Panc1 (cell line): ENCODE measurements at regions not wholly inside any gene's neighbourhood (a gene's known extent, or its start where the extent isn't known, plus 50 kb on each side); places are given as distances from the start of the nearest gene placed in this dataset.

Experiments
- ATAC-seq: fragments of 200-7000 bp; cut with Tn5 transposase; 2 replicates; pipeline ENCODE4 v1.9.1; 2020; ENCODE audit warnings: mild to moderate bottlenecking, moderate library complexity
- BruUV-seq: library from RNA; stranded (reverse); fragments of 400-500 nt; replicated peaks from 2 replicates; lab custom pipeline; 2021; lab: Mats Ljungman, UMichigan
- CTCF ChIA-PET: fragments of 300-600 bp; sonication (Branson Sonifier 250); formaldehyde crosslinking; loops from one replicate; lab custom pipeline; 2022; ENCODE audit warnings: antibody characterized with exemption; lab: Charles Lee
- POLR2A ChIA-PET: fragments of 300-600 bp; sonication (Branson Sonifier 250); formaldehyde crosslinking; loops from one replicate; lab custom pipeline; 2022; ENCODE audit warnings: antibody characterized with exemption; lab: Charles Lee
- DNase-seq: peaks from one replicate; pipeline ENCODE4 v3.0.0-alpha.2; 2010; ENCODE audit warnings: low read depth, low spot score
- H3K27ac ChIP-seq: 2 replicates; pipeline ENCODE4 v1.5.1; 2011; ENCODE audit warnings: mild to moderate bottlenecking, low read length, inconsistent platforms
- H3K27me3 ChIP-seq: fragments of 200-500 bp; sonication (Bioruptor generic); 2 replicates; pipeline ENCODE4 v1.6.0; 2014; ENCODE audit warnings: low read length, inconsistent platforms; ENCODE audit not compliant: control insufficient read depth, insufficient read depth
- H3K36me3 ChIP-seq: fragments of 200-500 bp; sonication (Bioruptor generic); 2 replicates; pipeline ENCODE4 v1.5.1; 2014; ENCODE audit warnings: inconsistent platforms, mild to moderate bottlenecking, low read length, moderate library complexity; ENCODE audit not compliant: control insufficient read depth, insufficient read depth
- H3K4me1 ChIP-seq: 2 replicates; pipeline ENCODE4 v1.5.1; 2011; ENCODE audit warnings: inconsistent platforms, mild to moderate bottlenecking, low read length, moderate library complexity; ENCODE audit not compliant: control insufficient read depth, insufficient read depth
- H3K4me3 ChIP-seq, 2 experiments: 2 replicates each; pipeline ENCODE4 v1.5.1; 2011 to 2012; ENCODE audit warnings: low read depth in 2 of 2, low read length in 2 of 2, mild to moderate bottlenecking in 2 of 2, inconsistent platforms in 1 of 2, moderate library complexity in 1 of 2
- H3K9me3 ChIP-seq: fragments of 200-500 bp; sonication (Bioruptor generic); 2 replicates; pipeline ENCODE4 v1.5.1; 2014; ENCODE audit warnings: low read depth, mild to moderate bottlenecking, inconsistent platforms, low read length, moderate library complexity; ENCODE audit not compliant: control insufficient read depth, insufficient read depth
- CTCF ChIP-seq: fragments of 450-650 bp; IDR thresholded peaks from 2 replicates; pipeline ENCODE4 v1.5.1; 2017; ENCODE audit warnings: mild to moderate bottlenecking
- POLR2AphosphoS5 ChIP-seq: IDR thresholded peaks from 2 replicates; pipeline ENCODE4 v1.6.1; 2012; ENCODE audit warnings: mild to moderate bottlenecking, low read depth, low read length, moderate library complexity
- SIN3A ChIP-seq: IDR thresholded peaks from 2 replicates; pipeline ENCODE4 v1.6.1; 2012; ENCODE audit warnings: low read depth, mild to moderate bottlenecking, low read length, moderate library complexity, borderline replicate concordance; ENCODE audit not compliant: insufficient read depth
- TCF7L2 ChIP-seq: IDR thresholded peaks from 2 replicates; pipeline ENCODE4 v1.6.1; 2011; ENCODE audit warnings: mild to moderate bottlenecking, low read depth, low read length, inconsistent platforms
- in situ Hi-C: cut with HindIII; loops from 2 replicates; pipeline ENCODE4 v1.10.0; 2016; ENCODE audit warnings: low sequenced_read_pairs, low pct_unique_long_range_greater_than_20kb
- intact Hi-C: fragments of 100-400 bp; cut with micrococcal nuclease; formaldehyde crosslinking; loops from one replicate; pipeline ENCODE4 v1.10.0; 2022; ENCODE audit not compliant: unreplicated experiment
- TF ChIP-seq, protein P1 (sequence below), 2 experiments: IDR thresholded peaks; 2 replicates each; pipeline ENCODE4 v1.6.1; 2011 to 2012; ENCODE audit warnings: low read depth in 2 of 2, control low read depth in 1 of 2, low read length in 1 of 2, mild to moderate bottlenecking in 1 of 2, moderate library complexity in 1 of 2; ENCODE audit not compliant: insufficient read depth in 1 of 2

DNA sequence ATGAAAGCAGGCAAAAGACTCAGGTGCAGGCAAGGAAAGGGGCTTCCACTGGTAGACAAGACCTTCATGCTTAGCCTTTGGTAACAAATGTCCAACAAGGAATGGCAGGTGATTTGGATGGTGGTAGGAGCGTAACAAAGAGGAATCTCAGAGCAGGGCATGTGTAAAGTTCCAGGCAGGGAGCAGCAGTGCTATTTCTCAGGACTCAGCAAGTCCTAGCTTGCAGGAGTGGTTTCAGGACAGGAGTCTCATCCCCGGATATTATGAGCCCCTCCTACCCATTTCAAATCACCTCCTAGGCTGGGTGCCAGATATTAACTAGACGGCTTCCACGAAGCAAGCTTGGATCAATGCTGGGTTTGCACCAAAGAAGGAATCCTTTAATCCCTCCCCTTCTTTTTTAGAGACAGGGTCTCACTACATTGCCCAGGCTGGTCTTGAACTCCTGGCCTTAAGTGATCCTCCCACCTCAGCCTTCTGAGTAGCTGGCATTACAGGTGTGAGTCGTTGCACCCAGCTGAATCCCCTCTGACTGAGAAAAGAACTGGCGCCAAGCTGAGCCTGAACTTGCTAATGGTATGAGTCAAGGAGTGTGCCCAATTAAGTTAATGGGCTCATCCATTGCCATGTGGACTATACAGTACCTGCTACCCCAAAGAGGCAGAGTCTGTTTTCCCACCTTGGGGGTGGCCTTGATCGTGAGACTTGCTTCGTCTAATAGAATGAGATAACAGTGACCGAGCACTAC is 190.3 kb downstream of the ARL4C start:
- Histone ChIP-seq H3K4me3 (no peak overlapping the region), H3K27ac (peak overlapping the region; percentile 81)
- no peak for ATAC-seq

GRCh38 chr2:234305846-234306245 is 191.0 kb downstream of the ARL4C start:
- POLR2A ChIA-PET, result no interaction called here
- Histone ChIP-seq H3K4me3 (no peak overlapping the region), H3K27me3 (no peaks in the 10 kb centered on the region), H3K4me1 (peaks cover 43% of the 10 kb centered on the region), H3K27ac (peak overlapping the region; percentile 81), H3K36me3 (no peaks in the 10 kb centered on the region), H3K9me3 (peaks cover 3% of the 10 kb centered on the region; the same call in 1 of the 2 replicates)
- CTCF ChIA-PET, result interaction anchor here (0.6 kb wide), 1 partner anchor 12 kb away, joined by 3 read pairs; no protein-coding TSS in a partner anchor
- ATAC-seq (no peak), DNase-seq (no peak)
- TF ChIP-seq CTCF (no peak), TCF7L2 (no peak), SIN3A (no peak), POLR2AphosphoS5 (no peak)
- TF ChIP-seq, protein P1, sequence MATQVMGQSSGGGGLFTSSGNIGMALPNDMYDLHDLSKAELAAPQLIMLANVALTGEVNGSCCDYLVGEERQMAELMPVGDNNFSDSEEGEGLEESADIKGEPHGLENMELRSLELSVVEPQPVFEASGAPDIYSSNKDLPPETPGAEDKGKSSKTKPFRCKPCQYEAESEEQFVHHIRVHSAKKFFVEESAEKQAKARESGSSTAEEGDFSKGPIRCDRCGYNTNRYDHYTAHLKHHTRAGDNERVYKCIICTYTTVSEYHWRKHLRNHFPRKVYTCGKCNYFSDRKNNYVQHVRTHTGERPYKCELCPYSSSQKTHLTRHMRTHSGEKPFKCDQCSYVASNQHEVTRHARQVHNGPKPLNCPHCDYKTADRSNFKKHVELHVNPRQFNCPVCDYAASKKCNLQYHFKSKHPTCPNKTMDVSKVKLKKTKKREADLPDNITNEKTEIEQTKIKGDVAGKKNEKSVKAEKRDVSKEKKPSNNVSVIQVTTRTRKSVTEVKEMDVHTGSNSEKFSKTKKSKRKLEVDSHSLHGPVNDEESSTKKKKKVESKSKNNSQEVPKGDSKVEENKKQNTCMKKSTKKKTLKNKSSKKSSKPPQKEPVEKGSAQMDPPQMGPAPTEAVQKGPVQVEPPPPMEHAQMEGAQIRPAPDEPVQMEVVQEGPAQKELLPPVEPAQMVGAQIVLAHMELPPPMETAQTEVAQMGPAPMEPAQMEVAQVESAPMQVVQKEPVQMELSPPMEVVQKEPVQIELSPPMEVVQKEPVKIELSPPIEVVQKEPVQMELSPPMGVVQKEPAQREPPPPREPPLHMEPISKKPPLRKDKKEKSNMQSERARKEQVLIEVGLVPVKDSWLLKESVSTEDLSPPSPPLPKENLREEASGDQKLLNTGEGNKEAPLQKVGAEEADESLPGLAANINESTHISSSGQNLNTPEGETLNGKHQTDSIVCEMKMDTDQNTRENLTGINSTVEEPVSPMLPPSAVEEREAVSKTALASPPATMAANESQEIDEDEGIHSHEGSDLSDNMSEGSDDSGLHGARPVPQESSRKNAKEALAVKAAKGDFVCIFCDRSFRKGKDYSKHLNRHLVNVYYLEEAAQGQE (IDR thresholded peaks at IDR 0.05; ENCODE audit: insufficient read depth in 1 of 2, low read depth in 2 of 2, low read length in 1 of 2), result no peak
- in situ Hi-C loops, result no loop called here
- intact Hi-C loops, result loop anchor here (5.0 kb wide), 1 partner anchor 41 kb away; no protein-coding TSS in a partner anchor
- BruUV-seq, result no TSS peak

More for the DNA sequence above, 190.3 kb downstream of the ARL4C start:
- CTCF ChIA-PET, result no interaction called here
- TF ChIP-seq SIN3A (no peak), POLR2AphosphoS5 (no peak), CTCF (no peak), TCF7L2 (no peak)
- TF ChIP-seq, protein P1 (IDR thresholded peaks at IDR 0.05; ENCODE audit: insufficient read depth in 1 of 2, low read depth in 2 of 2, low read length in 1 of 2), result no peak
- peaks cover 36% of the 10 kb centered on the region for H3K4me1 ChIP-seq
- H3K9me3 ChIP-seq, result peaks cover 3% of the 10 kb centered on the region; the same call in 1 of the 2 replicates
- H3K27me3 ChIP-seq, result no peaks in the 10 kb centered on the region
- H3K36me3 ChIP-seq, result no peaks in the 10 kb centered on the region
- BruUV-seq, result no TSS peak
- POLR2A ChIA-PET, result no interaction called here
- in situ Hi-C loops (no loop called here), intact Hi-C loops (loop anchor here (5.0 kb wide), 1 partner anchor 41 kb away; no protein-coding TSS in a partner anchor)
- no peak for DNase-seq
